RWPE1 (cell line): ENCODE measurements at regions not wholly inside any gene's neighbourhood (a gene's known extent, or its start where the extent isn't known, plus 50 kb on each side); places are given as distances from the start of the nearest gene placed in this dataset.

Source experiments
- CTCF ChIA-PET: fragments of 350-600 bp; sonication (Branson Sonifier 250); formaldehyde crosslinking; extraction: SDS; loops from one replicate; lab custom pipeline; 2021; lab: Yijun Ruan, JAX
- POLR2A ChIA-PET: fragments of 400-600 bp; formaldehyde crosslinking; extraction: SDS; loops from one replicate; lab custom pipeline; 2020; ENCODE audit warnings: antibody characterized with exemption; ENCODE audit not compliant: low non-redundant PET; lab: Yijun Ruan, JAX
- DNase-seq: peaks from one replicate; pipeline ENCODE4 v3.0.0; 2012; ENCODE audit warnings: low spot score
- H3K27ac ChIP-seq: fragments of 450-650 bp; 2 replicates; pipeline ENCODE4 v1.5.1; 2017
- TF ChIP-seq, protein P1 (sequence below): fragments of 450-650 bp; conservative IDR thresholded peaks from 2 replicates; pipeline ENCODE4 v1.5.1; 2017; ENCODE audit warnings: low read depth, mild to moderate bottlenecking

DNA sequence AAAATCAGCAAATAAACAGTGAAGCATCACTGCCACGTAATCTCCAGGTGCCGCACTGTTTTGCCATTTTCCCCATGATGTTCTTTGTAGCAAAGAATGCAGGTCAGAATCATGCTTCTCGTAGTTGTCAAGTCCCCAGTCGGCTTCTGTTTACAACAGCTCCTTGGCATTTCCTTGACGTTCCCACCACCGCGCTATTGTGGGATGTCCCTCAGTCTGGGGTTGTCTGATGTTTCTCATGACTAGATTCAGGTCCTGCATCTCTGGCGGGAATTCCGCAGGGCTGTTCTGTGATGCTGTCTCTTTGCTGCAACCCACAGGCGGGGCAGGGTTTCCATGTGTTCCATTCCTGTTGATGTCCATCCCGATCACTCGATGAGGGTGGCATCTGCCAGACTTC is 117.9 kb upstream of the SMAD3 start:
- CTCF ChIA-PET, result interaction anchor here (0.8 to 1.8 kb wide), 3 partner anchors 121 to 357 kb away, joined by 4 to 20 read pairs (median 8); no protein-coding TSS in a partner anchor
- POLR2A ChIA-PET, result no interaction called here
- no peak for DNase-seq
- H3K27ac ChIP-seq, result no peak overlapping the region
- TF ChIP-seq, protein P1, sequence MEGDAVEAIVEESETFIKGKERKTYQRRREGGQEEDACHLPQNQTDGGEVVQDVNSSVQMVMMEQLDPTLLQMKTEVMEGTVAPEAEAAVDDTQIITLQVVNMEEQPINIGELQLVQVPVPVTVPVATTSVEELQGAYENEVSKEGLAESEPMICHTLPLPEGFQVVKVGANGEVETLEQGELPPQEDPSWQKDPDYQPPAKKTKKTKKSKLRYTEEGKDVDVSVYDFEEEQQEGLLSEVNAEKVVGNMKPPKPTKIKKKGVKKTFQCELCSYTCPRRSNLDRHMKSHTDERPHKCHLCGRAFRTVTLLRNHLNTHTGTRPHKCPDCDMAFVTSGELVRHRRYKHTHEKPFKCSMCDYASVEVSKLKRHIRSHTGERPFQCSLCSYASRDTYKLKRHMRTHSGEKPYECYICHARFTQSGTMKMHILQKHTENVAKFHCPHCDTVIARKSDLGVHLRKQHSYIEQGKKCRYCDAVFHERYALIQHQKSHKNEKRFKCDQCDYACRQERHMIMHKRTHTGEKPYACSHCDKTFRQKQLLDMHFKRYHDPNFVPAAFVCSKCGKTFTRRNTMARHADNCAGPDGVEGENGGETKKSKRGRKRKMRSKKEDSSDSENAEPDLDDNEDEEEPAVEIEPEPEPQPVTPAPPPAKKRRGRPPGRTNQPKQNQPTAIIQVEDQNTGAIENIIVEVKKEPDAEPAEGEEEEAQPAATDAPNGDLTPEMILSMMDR, result no peak

- H3K27ac ChIP-seq, result no peak overlapping the region
- CTCF ChIA-PET, result interaction anchor here (1.8 kb wide), 1 partner anchor 356 kb away, joined by 8 read pairs; no protein-coding TSS in a partner anchor
- TF ChIP-seq, protein P1, result no peak
- POLR2A ChIA-PET, result no interaction called here
- DNase-seq, result no peak
Observed at GRCh38 chr15:66948294-66948693, 117.1 kb upstream of the SMAD3 start.

GRCh38 chr15:66950114-66950513 is 115.3 kb upstream of the SMAD3 start:
- no peak for DNase-seq
- TF ChIP-seq, protein P1, result no peak
- POLR2A ChIA-PET, result interaction anchor here (0.7 kb wide), 1 partner anchor 74 kb away, joined by 3 read pairs; no protein-coding TSS in a partner anchor
- no peak overlapping the region for H3K27ac ChIP-seq
- CTCF ChIA-PET, result interaction anchor here (0.7 kb wide), 1 partner anchor 12 kb away, joined by 3 read pairs; no protein-coding TSS in a partner anchor

DNA sequence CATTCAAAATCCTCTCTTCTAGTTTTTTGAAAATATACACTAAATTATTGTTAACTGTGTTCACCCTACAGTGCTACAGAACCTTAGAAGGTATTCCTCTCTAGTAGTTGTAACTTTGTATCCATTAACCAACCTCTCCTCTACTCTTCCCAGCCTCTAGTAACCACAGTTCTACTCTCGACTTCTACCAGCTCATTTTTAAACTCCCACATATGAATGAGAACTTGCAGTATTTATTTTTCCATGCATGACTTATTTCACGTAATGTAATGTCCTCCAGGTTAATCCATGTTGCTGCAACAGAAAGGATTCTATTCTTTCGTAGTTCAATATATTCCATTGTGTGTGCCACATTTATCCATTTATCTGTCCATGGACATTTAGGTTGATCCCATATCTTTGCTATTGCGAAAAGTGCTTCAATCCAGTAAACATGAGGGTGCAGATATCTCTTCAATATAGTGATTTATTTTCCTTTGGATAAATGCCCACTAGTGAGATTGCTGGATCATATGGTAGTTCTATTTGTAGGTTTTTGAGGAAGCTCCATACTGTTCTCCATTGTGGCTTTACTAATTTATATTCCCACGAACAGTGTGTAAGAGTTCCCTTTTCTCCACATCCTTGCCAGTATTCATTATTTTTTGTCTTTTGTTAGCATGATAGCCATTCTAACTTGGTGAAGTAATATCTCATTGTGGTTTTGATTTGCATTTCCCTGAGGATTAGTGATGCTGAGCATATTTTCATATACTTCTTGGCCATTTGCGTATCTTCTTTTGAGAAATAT is 113.7 kb upstream of the SMAD3 start:
- DNase-seq, result no peak
- ChIA-PET CTCF (no interaction called here), POLR2A (no interaction called here)
- no peak overlapping the region for H3K27ac ChIP-seq
- TF ChIP-seq, protein P1, result no peak

DNA sequence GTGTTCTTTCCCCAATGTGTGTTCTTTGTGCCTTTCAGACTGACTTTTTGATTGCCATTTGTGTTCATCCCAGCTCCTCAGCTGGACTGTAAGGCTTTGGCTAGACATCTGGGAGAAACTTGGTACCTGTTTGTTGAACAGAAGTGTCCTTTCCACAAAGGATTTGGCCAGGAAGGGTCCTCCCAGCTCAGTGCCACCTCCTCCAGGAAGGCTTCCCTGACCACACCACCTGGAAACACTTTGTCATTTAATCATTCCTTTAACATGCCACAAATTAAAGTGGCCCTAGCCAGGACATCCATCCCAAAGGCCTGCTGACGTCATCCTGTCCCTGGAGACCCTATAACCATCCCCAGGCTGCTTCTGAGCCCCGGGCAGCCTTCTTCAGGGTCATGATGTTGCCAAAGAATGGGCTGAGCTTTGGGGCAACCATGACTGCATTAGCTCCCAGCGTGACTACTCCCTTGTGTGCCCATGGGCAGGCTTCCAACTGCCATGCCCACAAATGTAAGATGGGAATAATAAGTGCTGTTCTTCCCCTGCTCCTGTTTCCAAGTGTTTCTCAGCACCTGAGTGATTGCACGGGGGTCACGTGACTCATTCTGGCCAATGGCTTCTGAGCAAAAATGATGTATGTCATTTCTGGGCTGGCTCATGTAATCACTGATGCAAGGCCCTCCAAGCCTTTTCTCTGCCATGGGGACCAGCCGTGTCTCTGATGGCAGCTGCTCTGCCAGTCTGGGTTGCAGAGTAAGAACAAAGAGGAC is 112.5 kb upstream of the SMAD3 start:
- ChIA-PET CTCF (interaction anchor here (0.6 kb wide), 1 partner anchor 350 kb away, joined by 3 read pairs; no protein-coding TSS in a partner anchor), POLR2A (no interaction called here)
- TF ChIP-seq, protein P1, result no peak
- no peak for DNase-seq
- no peak overlapping the region for H3K27ac ChIP-seq

DNA sequence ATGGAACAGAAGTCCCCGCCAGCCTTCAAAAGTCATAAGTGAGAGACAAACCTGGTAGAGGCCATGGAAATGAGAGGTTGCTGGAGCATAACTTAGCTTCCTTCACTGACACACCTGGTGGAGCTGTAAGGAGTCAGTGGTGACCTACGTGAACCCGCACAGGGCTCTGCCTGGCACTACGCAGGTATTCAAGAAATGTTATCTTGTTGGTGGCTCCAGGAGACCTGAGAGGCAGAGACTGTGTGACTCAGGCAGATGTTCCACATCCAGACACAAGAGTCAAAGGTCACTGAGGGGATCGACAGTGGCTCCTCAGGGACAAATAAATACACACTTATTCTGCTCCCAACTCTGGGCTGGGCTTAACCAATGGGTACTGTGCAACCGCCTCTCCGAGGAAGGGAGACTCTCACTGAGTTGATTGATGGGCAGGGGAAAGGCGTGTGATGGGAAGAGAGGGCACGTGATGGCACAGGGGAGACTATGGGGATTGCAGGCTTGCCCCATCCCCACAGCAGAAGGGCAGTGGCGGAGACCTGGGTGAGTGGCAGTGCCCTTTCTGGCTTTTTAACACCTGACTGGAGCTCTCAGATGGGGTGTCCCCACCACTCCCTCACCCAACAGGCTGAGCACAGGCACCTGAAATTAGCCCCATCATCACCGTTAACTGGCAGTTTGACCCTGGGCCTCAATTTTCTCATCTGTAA is 111.7 kb upstream of the SMAD3 start:
- H3K27ac ChIP-seq, result no peak overlapping the region
- DNase-seq, result no peak
- ChIA-PET CTCF (interaction anchor here (0.6 to 0.7 kb wide), 2 partner anchors 350 to 1523 kb away, joined by 3 to 4 read pairs; no protein-coding TSS in a partner anchor), POLR2A (no interaction called here)
- TF ChIP-seq, protein P1, result no peak
